T-helper 17 cell (primary cell): ENCODE measurements at regions not wholly inside any gene's neighbourhood (a gene's known extent, or its start where the extent isn't known, plus 50 kb on each side); places are given as distances from the start of the nearest gene placed in this dataset.

ENCODE experiments used
- ATAC-seq: fragments of 150-1000 bp; cut with Tn5 transposase; 2 replicates; pipeline ENCODE4 v1.10.0; 2021; ENCODE audit warnings: mild to moderate bottlenecking, moderate library complexity
- DNase-seq, 3 donors: peaks; one replicate each; pipeline versions ENCODE4 v3.0.0 to v3.0.0-alpha.2; 2020 to 2021
- H3K9me3 ChIP-seq: one replicate; pipeline ENCODE4 v1.7.0; 2013; ENCODE audit warnings: low read length, mild to moderate bottlenecking; ENCODE audit not compliant: control insufficient read depth, poor library complexity, severe bottlenecking
- H3K27ac Mint-ChIP-seq: one replicate; pipeline ENCODE4 v1.8.0; 2022; ENCODE audit warnings: mild to moderate bottlenecking, moderate library complexity, mixed read lengths
- H3K27me3 Mint-ChIP-seq: one replicate; pipeline ENCODE4 v1.8.0; 2022; ENCODE audit warnings: mixed read lengths
- H3K36me3 Mint-ChIP-seq: one replicate; pipeline ENCODE4 v1.8.0; 2022; ENCODE audit warnings: low read depth, mixed read lengths
- H3K4me1 Mint-ChIP-seq: one replicate; pipeline ENCODE4 v1.8.0; 2022; ENCODE audit warnings: mild to moderate bottlenecking, mixed read lengths
- H3K4me3 Mint-ChIP-seq: one replicate; pipeline ENCODE4 v1.8.0; 2022; ENCODE audit warnings: mild to moderate bottlenecking, moderate library complexity, mixed read lengths

- Mint-ChIP-seq H3K27ac (no peak overlapping the region), H3K4me3 (no peak overlapping the region), H3K36me3 (no peaks in the 10 kb centered on the region), H3K4me1 (peaks cover 4% of the 10 kb centered on the region), H3K27me3 (no peaks in the 10 kb centered on the region)
- DNase-seq (no peak), ATAC-seq (no peak)
- H3K9me3 ChIP-seq, result no peaks in the 10 kb centered on the region
Measured at GRCh38 chr3:13227315-13228165, 154.3 kb upstream of the IQSEC1 start.

GRCh38 chr3:13224967-13225366 lies 151.7 kb upstream of the IQSEC1 start:
- ATAC-seq, result no peak
- no peak overlapping the region for H3K4me3 Mint-ChIP-seq
- no peak for DNase-seq
- H3K36me3 Mint-ChIP-seq, result no peaks in the 10 kb centered on the region
- no peak overlapping the region for H3K27ac Mint-ChIP-seq
- no peaks in the 10 kb centered on the region for H3K27me3 Mint-ChIP-seq
- H3K4me1 Mint-ChIP-seq, result peaks cover 4% of the 10 kb centered on the region
- no peaks in the 10 kb centered on the region for H3K9me3 ChIP-seq

GRCh38 chr3:13223574-13224237 lies 150.5 kb upstream of the IQSEC1 start:
- H3K27me3 Mint-ChIP-seq, result no peaks in the 10 kb centered on the region
- ATAC-seq (no peak), DNase-seq (no peak)
- H3K27ac Mint-ChIP-seq, result peak overlapping the region; percentile 14
- no peaks in the 10 kb centered on the region for H3K36me3 Mint-ChIP-seq
- no peaks in the 10 kb centered on the region for H3K9me3 ChIP-seq
- H3K4me3 Mint-ChIP-seq, result no peak overlapping the region
- H3K4me1 Mint-ChIP-seq, result peaks cover 4% of the 10 kb centered on the region

- H3K27ac Mint-ChIP-seq, result peak overlapping the region; percentile 14
- no peak for ATAC-seq
Measured at GRCh38 chr3:13222891-13223573, 149.8 kb upstream of the IQSEC1 start.

GRCh38 chr3:13222131-13222530 lies 148.9 kb upstream of the IQSEC1 start:
- DNase-seq (no peak), ATAC-seq (no peak)
- H3K27me3 Mint-ChIP-seq, result no peaks in the 10 kb centered on the region
- no peak overlapping the region for H3K27ac Mint-ChIP-seq
- H3K4me3 Mint-ChIP-seq, result no peak overlapping the region
- no peaks in the 10 kb centered on the region for H3K36me3 Mint-ChIP-seq
- no peaks in the 10 kb centered on the region for H3K9me3 ChIP-seq
- peaks cover 4% of the 10 kb centered on the region for H3K4me1 Mint-ChIP-seq

More at GRCh38 chr3:13222891-13223573, 149.8 kb upstream of the IQSEC1 start:
- no peaks in the 10 kb centered on the region for H3K36me3 Mint-ChIP-seq
- no peaks in the 10 kb centered on the region for H3K27me3 Mint-ChIP-seq
- H3K9me3 ChIP-seq, result no peaks in the 10 kb centered on the region
- peaks cover 4% of the 10 kb centered on the region for H3K4me1 Mint-ChIP-seq
- no peak overlapping the region for H3K4me3 Mint-ChIP-seq
- DNase-seq, result no peak

GRCh38 chr3:13221491-13222061 lies 148.3 kb upstream of the IQSEC1 start:
- DNase-seq, result no peak

GRCh38 chr3:13220991-13221390 lies 147.8 kb upstream of the IQSEC1 start:
- Mint-ChIP-seq H3K36me3 (no peaks in the 10 kb centered on the region), H3K4me3 (no peak overlapping the region), H3K27ac (no peak overlapping the region), H3K27me3 (no peaks in the 10 kb centered on the region), H3K4me1 (peaks cover 4% of the 10 kb centered on the region)
- DNase-seq (no peak), ATAC-seq (no peak)
- H3K9me3 ChIP-seq, result no peaks in the 10 kb centered on the region

More at GRCh38 chr3:13221491-13222061, 148.3 kb upstream of the IQSEC1 start:
- no peaks in the 10 kb centered on the region for H3K27me3 Mint-ChIP-seq
- H3K4me3 Mint-ChIP-seq, result no peak overlapping the region
- H3K27ac Mint-ChIP-seq, result no peak overlapping the region
- H3K36me3 Mint-ChIP-seq, result no peaks in the 10 kb centered on the region
- no peaks in the 10 kb centered on the region for H3K9me3 ChIP-seq
- peaks cover 4% of the 10 kb centered on the region for H3K4me1 Mint-ChIP-seq
- no peak for ATAC-seq

GRCh38 chr3:13219902-13220296 lies 146.7 kb upstream of the IQSEC1 start:
- peaks cover 4% of the 10 kb centered on the region for H3K27me3 Mint-ChIP-seq
- H3K4me1 Mint-ChIP-seq, result peaks cover 4% of the 10 kb centered on the region
- no peak overlapping the region for H3K27ac Mint-ChIP-seq
- no peak for DNase-seq
- no peaks in the 10 kb centered on the region for H3K36me3 Mint-ChIP-seq
- peak overlapping the region; percentile 31 for H3K4me3 Mint-ChIP-seq
- H3K9me3 ChIP-seq, result no peaks in the 10 kb centered on the region
- ATAC-seq, result no peak

- H3K36me3 Mint-ChIP-seq, result no peaks in the 10 kb centered on the region
- peaks cover 9% of the 10 kb centered on the region for H3K27me3 Mint-ChIP-seq
- DNase-seq (no peak), ATAC-seq (no peak)
- H3K4me3 Mint-ChIP-seq, result peak overlapping the region; percentile 31
- H3K4me1 Mint-ChIP-seq, result peaks cover 4% of the 10 kb centered on the region
- peak overlapping the region; percentile 78 for H3K27ac Mint-ChIP-seq
- no peaks in the 10 kb centered on the region for H3K9me3 ChIP-seq
Measured at GRCh38 chr3:13219077-13219901, 146.1 kb upstream of the IQSEC1 start.

GRCh38 chr3:13218541-13218908 lies 145.3 kb upstream of the IQSEC1 start:
- no peaks in the 10 kb centered on the region for H3K9me3 ChIP-seq
- ATAC-seq, result no peak
- H3K4me1 Mint-ChIP-seq, result peaks cover 3% of the 10 kb centered on the region
- DNase-seq, result no peak
- H3K27ac Mint-ChIP-seq, result peak overlapping the region; percentile 78
- peaks cover 13% of the 10 kb centered on the region for H3K27me3 Mint-ChIP-seq
- H3K36me3 Mint-ChIP-seq, result no peaks in the 10 kb centered on the region
- no peak overlapping the region for H3K4me3 Mint-ChIP-seq

GRCh38 chr3:13217736-13218540 lies 144.7 kb upstream of the IQSEC1 start:
- no peak for ATAC-seq
- H3K36me3 Mint-ChIP-seq, result no peaks in the 10 kb centered on the region
- no peak overlapping the region for H3K4me3 Mint-ChIP-seq
- peak overlapping the region; percentile 78 for H3K27ac Mint-ChIP-seq
- no peaks in the 10 kb centered on the region for H3K4me1 Mint-ChIP-seq
- DNase-seq, result no peak
- H3K27me3 Mint-ChIP-seq, result peaks cover 13% of the 10 kb centered on the region
- H3K9me3 ChIP-seq, result no peaks in the 10 kb centered on the region

GRCh38 chr3:13217253-13217652 lies 144.0 kb upstream of the IQSEC1 start:
- H3K36me3 Mint-ChIP-seq, result no peaks in the 10 kb centered on the region
- H3K4me3 Mint-ChIP-seq, result no peak overlapping the region
- ATAC-seq (no peak), DNase-seq (no peak)
- no peaks in the 10 kb centered on the region for H3K4me1 Mint-ChIP-seq
- H3K27me3 Mint-ChIP-seq, result peaks cover 13% of the 10 kb centered on the region
- H3K27ac Mint-ChIP-seq, result no peak overlapping the region
- no peaks in the 10 kb centered on the region for H3K9me3 ChIP-seq
